Endothelial cell (in vitro differentiated cells): ENCODE measurements at regions not wholly inside any gene's neighbourhood (a gene's known extent, or its start where the extent isn't known, plus 50 kb on each side); places are given as distances from the start of the nearest gene placed in this dataset.

Source experiments
- DNase-seq: peaks from one replicate; pipeline ENCODE4 v3.0.0; 2021; ENCODE audit warnings: low spot score
- H3K27ac Mint-ChIP-seq: one replicate; pipeline ENCODE4 v1.8.0; 2021; ENCODE audit warnings: mixed read lengths, inconsistent platforms; ENCODE audit not compliant: unreplicated experiment
- H3K27me3 Mint-ChIP-seq: one replicate; pipeline ENCODE4 v1.8.0; 2021; ENCODE audit warnings: mild to moderate bottlenecking, moderate library complexity, mixed read lengths, inconsistent platforms; ENCODE audit not compliant: unreplicated experiment
- H3K36me3 Mint-ChIP-seq: one replicate; pipeline ENCODE4 v1.8.0; 2021; ENCODE audit warnings: mild to moderate bottlenecking, low read depth, mixed read lengths, inconsistent platforms; ENCODE audit not compliant: unreplicated experiment
- H3K4me1 Mint-ChIP-seq: one replicate; pipeline ENCODE4 v1.8.0; 2021; ENCODE audit warnings: mild to moderate bottlenecking, mixed read lengths, inconsistent platforms; ENCODE audit not compliant: unreplicated experiment
- H3K4me3 Mint-ChIP-seq: one replicate; pipeline ENCODE4 v1.8.0; 2021; ENCODE audit warnings: mild to moderate bottlenecking, mixed read lengths, inconsistent platforms; ENCODE audit not compliant: unreplicated experiment
- H3K9me3 Mint-ChIP-seq: one replicate; pipeline ENCODE4 v1.8.0; 2021; ENCODE audit warnings: mixed read lengths, inconsistent platforms; ENCODE audit not compliant: unreplicated experiment
- CTCF ChIP-seq: fragments of 200-600 bp; sonication (generic); IDR thresholded peaks from one replicate; pipeline ENCODE4 v1.5.0; 2021; ENCODE audit warnings: antibody characterized with exemption; ENCODE audit not compliant: unreplicated experiment

GRCh38 chr5:126363658-126364057, 59.6 kb upstream of the GRAMD2B start:
- no peaks in the 10 kb centered on the region for H3K36me3 Mint-ChIP-seq
- no peak for DNase-seq
- H3K4me3 Mint-ChIP-seq: no peak overlapping the region
- H3K9me3 Mint-ChIP-seq: no peaks in the 10 kb centered on the region
- H3K27me3 Mint-ChIP-seq: no peaks in the 10 kb centered on the region
- H3K27ac Mint-ChIP-seq: no peak overlapping the region
- no peak for TF ChIP-seq CTCF
- peaks cover 5% of the 10 kb centered on the region for H3K4me1 Mint-ChIP-seq

GRCh38 chr5:126364206-126364902, 58.9 kb upstream of the GRAMD2B start:
- H3K27ac Mint-ChIP-seq: no peak overlapping the region
- no peaks in the 10 kb centered on the region for H3K36me3 Mint-ChIP-seq
- no peak overlapping the region for H3K4me3 Mint-ChIP-seq
- no peaks in the 10 kb centered on the region for H3K9me3 Mint-ChIP-seq
- DNase-seq: no peak
- H3K27me3 Mint-ChIP-seq: no peaks in the 10 kb centered on the region
- TF ChIP-seq CTCF: no peak
- H3K4me1 Mint-ChIP-seq: peaks cover 9% of the 10 kb centered on the region

GRCh38 chr5:126365446-126366198, 57.6 kb upstream of the GRAMD2B start:
- peaks cover 14% of the 10 kb centered on the region for H3K4me1 Mint-ChIP-seq
- no peak for TF ChIP-seq CTCF
- H3K27me3 Mint-ChIP-seq: no peaks in the 10 kb centered on the region
- no peak overlapping the region for H3K4me3 Mint-ChIP-seq
- no peaks in the 10 kb centered on the region for H3K36me3 Mint-ChIP-seq
- no peak for DNase-seq
- no peaks in the 10 kb centered on the region for H3K9me3 Mint-ChIP-seq
- H3K27ac Mint-ChIP-seq: no peak overlapping the region

- DNase-seq: no peak
- Mint-ChIP-seq H3K36me3 (no peaks in the 10 kb centered on the region), H3K27me3 (no peaks in the 10 kb centered on the region), H3K4me3 (no peak overlapping the region), H3K27ac (no peak overlapping the region), H3K4me1 (peaks cover 16% of the 10 kb centered on the region), H3K9me3 (no peaks in the 10 kb centered on the region)
- no peak for TF ChIP-seq CTCF
Observed at GRCh38 chr5:126366199-126366560, 57.0 kb upstream of the GRAMD2B start.

- no peak for TF ChIP-seq CTCF
- Mint-ChIP-seq H3K36me3 (no peaks in the 10 kb centered on the region), H3K4me3 (no peak overlapping the region), H3K9me3 (no peaks in the 10 kb centered on the region), H3K27me3 (no peaks in the 10 kb centered on the region), H3K4me1 (peaks cover 16% of the 10 kb centered on the region), H3K27ac (no peak overlapping the region)
- DNase-seq: no peak
Observed at GRCh38 chr5:126368239-126368812, 54.9 kb upstream of the GRAMD2B start.
